Testis (tissue), 2 donors: ENCODE measurements at regions not wholly inside any gene's neighbourhood (a gene's known extent, or its start where the extent isn't known, plus 50 kb on each side); places are given as distances from the start of the nearest gene placed in this dataset.
"Not testable (repeated sequence)": the region's sequence is repeated elsewhere in the genome, so short reads cannot be mapped to it uniquely, and the experiment has no call there.

ENCODE experiments used
- POLR2A ChIP-seq: fragments of 450-650 bp; IDR thresholded peaks from one replicate; pipeline ENCODE4 v1.6.1; 2017; ENCODE audit warnings: antibody characterized with exemption, mild to moderate bottlenecking, moderate library complexity
- TF ChIP-seq, protein P1 (sequence below), 3 experiments: fragments of 450-650 bp in 2 of 3; fragments of 200-600 bp in 1 of 3; sonication (generic) in 1 of 3; IDR thresholded peaks; one replicate each; pipeline ENCODE4 v1.5.1; 2016 to 2019; ENCODE audit warnings: antibody characterized with exemption in 3 of 3, mild to moderate bottlenecking in 2 of 3, moderate library complexity in 1 of 3

DNA sequence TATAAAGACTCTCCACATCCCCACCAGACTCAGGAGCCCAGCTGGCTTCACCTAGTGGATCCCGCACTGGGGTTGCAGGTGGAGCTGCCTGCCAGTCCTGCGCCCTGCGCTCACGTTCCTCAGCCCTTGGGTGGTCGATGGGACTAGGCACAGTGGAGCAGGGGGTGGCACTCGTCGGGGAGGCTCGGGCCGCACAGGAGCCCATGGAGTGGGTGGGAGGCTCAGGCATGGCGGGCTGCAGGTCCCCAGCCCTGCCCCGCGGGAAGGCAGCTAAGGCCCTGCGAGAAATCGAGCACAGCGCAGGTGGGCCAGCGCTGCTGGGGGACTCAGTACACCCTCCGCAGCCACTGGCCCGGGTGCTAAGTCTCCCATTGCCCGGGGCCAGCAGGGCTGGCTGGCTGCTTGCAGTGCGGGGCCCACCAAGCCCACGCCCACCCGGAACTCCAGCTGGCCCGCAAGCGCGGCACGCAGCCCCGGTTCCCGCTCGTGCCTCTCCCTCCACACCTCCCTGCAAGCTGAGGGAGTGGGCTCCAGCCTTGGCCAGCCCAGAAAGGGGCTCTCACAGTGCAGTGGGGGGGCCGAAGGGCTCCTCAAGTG lies 371.8 kb downstream of the PRDM5 start:
- TF ChIP-seq, protein P1, sequence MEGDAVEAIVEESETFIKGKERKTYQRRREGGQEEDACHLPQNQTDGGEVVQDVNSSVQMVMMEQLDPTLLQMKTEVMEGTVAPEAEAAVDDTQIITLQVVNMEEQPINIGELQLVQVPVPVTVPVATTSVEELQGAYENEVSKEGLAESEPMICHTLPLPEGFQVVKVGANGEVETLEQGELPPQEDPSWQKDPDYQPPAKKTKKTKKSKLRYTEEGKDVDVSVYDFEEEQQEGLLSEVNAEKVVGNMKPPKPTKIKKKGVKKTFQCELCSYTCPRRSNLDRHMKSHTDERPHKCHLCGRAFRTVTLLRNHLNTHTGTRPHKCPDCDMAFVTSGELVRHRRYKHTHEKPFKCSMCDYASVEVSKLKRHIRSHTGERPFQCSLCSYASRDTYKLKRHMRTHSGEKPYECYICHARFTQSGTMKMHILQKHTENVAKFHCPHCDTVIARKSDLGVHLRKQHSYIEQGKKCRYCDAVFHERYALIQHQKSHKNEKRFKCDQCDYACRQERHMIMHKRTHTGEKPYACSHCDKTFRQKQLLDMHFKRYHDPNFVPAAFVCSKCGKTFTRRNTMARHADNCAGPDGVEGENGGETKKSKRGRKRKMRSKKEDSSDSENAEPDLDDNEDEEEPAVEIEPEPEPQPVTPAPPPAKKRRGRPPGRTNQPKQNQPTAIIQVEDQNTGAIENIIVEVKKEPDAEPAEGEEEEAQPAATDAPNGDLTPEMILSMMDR (IDR thresholded peaks at IDR 0.05), result not testable (repeated sequence)
- not testable (repeated sequence) for TF ChIP-seq POLR2A
